Renal pelvis (tissue), 1 donor: ENCODE measurements at regions not wholly inside any gene's neighbourhood (a gene's known extent, or its start where the extent isn't known, plus 50 kb on each side); places are given as distances from the start of the nearest gene placed in this dataset.
"Not testable (repeated sequence)": the region's sequence is repeated elsewhere in the genome, so short reads cannot be mapped to it uniquely, and the experiment has no call there.

Experiments used
- DNase-seq: peaks from one replicate; pipeline ENCODE4 v3.0.0-alpha.2; 2013

DNA sequence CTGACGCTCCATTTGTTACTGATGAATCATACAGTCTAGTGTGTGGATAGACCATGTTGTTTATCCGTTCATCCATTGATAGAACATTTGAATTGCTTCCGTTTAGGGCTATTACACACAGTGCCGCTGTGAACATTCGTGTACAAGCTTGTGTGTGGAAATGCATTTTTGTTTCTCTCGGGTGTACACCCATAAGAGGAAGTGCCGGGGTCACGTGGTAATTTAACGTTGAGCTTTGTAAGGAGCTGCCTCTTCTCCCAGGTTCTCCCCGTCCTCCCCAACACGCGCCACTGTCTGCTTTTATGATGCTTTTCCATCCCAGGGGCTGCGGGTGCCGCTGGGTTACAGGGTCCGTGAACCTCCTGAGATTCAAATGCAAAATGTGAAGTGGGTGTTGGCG, 142.3 kb downstream of the IGLL1 start:
- DNase-seq: no peak

DNA sequence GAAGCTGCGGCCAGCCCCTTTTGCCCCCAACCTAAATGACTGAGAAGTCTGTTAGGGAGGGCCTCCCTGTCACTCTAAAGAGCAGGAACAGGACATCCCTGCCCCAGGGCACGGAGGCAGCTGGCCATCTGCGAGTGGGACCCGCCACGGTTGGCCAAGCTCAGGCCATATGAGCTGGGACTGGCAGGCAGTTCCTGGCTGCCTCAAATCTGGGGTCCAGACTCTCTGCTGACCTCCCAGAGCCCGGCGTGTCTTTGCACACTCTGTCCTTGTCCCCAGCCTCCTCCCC, 143.0 kb downstream of the IGLL1 start:
- DNase-seq: not testable (repeated sequence)

DNA sequence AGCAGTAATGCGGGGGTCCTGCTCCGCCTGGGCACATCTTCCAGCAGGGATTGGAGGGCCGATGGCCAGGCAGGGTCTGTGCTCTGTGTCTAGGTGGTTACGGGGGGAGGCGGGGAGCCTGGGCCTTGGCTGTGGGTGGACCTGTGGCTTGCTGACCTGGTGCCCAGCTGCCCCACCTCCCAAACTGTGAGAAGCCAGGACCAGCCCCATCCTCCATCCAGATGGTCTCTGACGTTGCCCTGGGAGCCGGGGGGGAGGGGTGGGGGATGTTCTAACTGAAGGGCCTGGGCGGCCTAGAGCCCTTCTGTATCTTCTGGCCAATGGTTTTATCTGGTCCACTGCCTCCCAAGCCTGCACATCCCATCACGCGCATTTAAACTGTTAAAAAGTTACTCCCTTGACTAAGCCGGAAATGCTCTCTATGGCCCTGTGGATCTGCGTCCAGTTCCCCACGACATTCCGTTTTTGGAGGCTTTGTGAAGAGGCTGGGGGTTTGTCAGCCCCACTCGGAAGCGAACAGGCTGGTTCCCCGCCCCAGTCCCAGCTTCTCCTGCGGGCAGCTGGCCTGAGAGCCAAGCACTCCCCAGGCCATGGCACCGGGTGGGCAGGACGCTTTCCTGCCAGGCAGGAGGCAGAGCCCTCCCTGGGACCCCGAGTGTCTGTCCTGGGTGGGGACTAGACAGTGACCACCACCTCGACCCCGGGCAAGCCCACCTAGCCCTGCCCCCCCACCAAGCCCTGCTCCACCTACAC, 143.6 kb downstream of the IGLL1 start:
- not testable (repeated sequence) for DNase-seq

GRCh38 chr22:23435186-23435585, 144.9 kb downstream of the IGLL1 start:
- not testable (repeated sequence) for DNase-seq

GRCh38 chr22:23434198-23434830, 145.8 kb downstream of the IGLL1 start:
- DNase-seq: not testable (repeated sequence)

DNA sequence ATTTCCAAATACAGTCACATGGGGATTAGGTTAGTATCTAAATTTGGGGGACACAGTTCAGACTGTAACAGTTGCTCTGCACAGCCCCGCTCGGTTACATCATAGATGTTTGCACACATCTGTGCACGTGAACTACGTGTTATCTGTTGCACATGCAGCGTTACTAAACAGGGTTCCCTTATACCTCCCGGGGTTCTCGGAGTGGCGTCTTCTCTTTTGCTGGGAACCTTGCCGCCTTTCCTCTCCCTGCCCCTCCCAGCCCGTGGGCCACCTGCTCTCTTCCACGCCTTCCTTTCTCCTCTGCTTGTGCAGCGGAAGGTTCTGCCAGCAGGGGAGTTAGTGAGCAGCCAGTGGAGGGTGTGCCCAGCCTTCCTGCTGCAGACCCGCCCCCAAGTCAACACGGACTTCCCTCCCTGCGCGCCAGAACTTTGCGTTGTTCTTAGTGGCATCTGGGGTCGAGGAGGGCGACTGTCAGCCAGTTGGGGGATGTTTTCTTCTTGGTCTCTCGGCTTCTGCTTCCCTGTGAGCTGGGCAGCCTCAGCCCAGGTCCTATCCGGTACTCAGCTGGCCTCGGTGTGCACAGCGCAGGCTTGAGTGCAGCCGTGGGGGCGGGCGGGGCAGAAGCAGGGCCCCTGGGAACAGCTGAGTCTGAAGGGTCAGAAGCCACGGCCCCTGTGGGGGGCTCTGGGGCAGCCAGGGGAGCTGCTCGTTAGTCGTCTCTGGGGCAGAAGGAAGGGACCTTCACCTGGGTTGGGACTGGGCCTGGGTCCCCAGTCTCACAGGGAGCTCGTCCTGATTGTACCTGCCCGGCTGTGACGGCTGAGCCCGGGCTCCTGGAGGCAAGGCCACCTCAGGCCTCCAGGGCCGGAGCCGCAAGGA, 146.7 kb downstream of the IGLL1 start:
- peak; percentile 45 for DNase-seq

DNA sequence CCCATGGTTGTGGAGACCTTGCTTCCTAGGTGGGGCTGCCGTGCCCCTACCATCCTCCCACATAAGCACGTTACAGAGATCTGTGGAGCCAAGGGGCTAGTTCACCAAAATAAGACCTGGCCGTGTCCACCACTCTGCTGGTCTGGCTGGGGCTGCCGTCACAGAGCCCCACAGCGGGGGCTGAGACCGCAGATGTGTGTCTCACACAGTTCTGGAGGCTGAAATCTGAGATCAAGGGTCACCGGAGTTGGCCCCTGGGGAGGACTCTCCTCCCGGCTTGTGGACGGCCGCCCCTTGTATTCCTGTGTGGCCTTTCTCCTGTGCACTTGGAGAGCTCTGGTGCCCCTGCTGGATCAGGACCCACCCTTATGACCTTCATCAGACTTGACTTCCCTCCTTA, 147.4 kb downstream of the IGLL1 start:
- not testable (repeated sequence) for DNase-seq

DNA sequence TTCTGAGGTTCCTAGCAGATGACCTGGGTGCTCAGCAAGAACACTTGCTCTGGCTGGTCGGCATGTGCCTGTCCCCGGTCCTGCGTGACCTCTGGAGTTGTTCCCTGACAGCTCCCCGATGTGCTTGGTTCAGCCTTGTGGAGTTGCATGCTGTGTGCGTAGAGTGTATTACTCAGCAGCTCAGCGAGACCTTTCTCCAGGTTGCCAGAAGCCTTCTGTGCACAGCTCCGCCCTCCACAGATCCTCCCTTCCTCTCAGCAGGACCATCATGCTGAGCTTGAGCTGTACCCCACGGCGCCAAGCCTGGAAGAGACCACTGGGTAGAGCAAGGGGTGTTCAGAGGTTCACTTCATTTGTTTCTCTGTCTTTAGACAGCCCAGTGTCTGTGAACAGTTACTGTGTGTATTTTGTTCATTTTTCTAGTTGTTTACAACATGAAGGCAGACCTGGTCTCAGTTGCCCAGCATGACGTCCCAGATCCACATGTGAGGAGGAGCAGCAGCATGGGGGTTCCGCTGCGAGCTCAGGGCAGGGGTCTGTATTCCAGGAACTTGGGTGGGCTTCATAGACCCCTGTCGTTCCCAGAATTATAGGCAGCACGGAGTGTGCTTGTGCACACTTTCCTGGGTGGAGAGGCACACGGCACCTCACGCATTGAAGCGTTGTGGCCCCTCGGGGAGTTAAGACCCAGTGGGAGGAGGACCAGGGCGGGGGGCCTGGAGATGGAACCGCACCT, 148.6 kb downstream of the IGLL1 start:
- DNase-seq: no peak

DNA sequence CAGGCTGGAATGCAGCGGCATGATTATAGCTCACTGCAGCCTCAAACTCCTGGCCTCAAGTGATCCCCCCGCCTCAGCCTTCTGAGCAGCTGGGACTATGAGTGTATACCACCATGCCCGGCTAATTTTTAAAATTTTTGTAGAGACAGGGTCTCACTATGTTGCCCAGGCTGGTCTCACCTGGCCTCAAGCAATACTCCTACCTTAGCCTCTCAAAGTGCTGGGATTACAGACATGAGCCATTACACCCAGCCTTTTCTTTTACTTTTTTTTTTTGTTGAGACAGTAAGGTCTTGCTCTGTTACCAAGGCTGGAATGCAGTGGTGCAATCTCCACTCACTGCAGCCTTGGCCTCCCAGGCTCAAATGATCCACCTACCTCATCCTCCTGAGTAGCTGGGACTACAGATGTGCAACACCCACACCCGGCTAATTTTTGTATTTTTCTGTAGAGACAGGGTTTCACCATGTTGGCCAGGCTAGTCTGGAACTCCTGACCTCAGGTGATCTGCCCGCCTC, 155.5 kb downstream of the IGLL1 start:
- not testable (repeated sequence) for DNase-seq

GRCh38 chr22:23424031-23424430, 156.1 kb downstream of the IGLL1 start:
- DNase-seq: no peak

DNA sequence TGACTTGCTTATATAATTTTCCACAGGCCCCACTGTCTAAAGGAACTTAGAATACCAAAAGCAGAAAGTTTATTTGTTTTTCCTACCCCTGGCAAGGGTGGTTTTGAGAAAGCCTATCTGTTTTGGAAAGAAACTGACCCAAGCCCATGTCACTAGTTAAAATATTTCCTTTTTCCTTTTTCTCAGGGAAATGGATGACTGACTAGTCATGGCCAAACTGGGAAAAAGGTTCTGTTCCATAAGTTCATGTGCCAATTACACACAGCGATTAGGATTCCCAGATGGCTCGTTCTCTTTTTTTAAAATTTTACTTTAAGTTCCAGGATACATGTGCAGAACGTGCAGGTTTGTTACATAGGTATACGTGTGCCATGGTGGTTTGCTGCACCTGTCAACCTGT, 157.8 kb downstream of the IGLL1 start:
- not testable (repeated sequence) for DNase-seq

GRCh38 chr22:23421300-23421699, 158.8 kb downstream of the IGLL1 start:
- DNase-seq: not testable (repeated sequence)

- no peak for DNase-seq
Observed at GRCh38 chr22:23419931-23420330, 160.2 kb downstream of the IGLL1 start.

GRCh38 chr22:23419171-23419570, 160.9 kb downstream of the IGLL1 start:
- DNase-seq: no peak

- no peak for DNase-seq
Observed at GRCh38 chr22:23418159-23418788, 161.8 kb downstream of the IGLL1 start.

- not testable (repeated sequence) for DNase-seq
Observed at GRCh38 chr22:23417327-23417726, 162.8 kb downstream of the IGLL1 start.

- DNase-seq: not testable (repeated sequence)
Observed at GRCh38 chr22:23416169-23416690, 163.9 kb downstream of the IGLL1 start.

DNA sequence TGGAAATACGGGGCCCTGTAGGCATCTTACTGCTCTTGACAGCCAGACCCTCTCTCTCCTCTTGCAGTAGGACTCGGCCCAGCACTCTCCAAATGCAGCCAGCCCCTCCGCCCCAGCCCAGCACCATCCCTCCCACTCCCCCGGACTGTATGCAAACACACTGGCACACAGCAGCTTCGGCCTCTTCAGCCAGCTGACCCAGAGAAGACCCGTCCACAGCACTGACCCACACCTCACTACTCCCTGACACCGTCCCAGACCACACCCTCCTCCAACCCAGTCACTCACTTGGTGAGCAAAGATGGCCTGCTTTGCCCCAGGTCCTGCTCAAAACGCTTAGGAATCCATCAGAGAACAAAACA, 164.6 kb downstream of the IGLL1 start:
- DNase-seq: no peak

- DNase-seq: no peak
Observed at GRCh38 chr22:23414727-23415489, 165.2 kb downstream of the IGLL1 start.

DNA sequence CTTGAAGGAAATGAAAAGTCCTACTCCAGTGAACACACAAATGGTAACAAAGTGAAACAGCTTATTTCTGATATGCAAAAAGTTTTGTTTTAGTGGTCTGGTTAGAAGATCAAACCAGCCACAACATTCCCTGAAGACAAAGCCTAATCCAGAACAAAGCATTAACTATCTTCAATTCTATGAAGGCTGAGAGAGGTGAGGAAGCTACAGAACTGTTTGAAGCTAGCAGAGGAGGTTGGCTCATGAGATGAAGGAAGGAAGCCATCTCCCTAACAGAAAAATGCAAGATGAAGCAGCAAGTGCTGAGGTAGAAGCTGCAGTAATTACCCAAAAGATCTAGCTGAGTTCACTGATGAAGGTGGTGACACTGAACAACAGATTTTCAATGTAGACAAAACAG, 168.4 kb downstream of the IGLL1 start:
- no peak for DNase-seq
